GM12878 (cell line): ENCODE measurements at regions not wholly inside any gene's neighbourhood (a gene's known extent, or its start where the extent isn't known, plus 50 kb on each side); places are given as distances from the start of the nearest gene placed in this dataset.

Source experiments
- ATAC-seq: fragments of 200-7000 bp; cut with Tn5 transposase; 3 replicates; pipeline ENCODE4 v1.9.1; 2020; ENCODE audit warnings: mild to moderate bottlenecking, moderate library complexity
- BruUV-seq: library from RNA; stranded (reverse); fragments of 400-500 nt; replicated peaks from 2 replicates; lab custom pipeline; 2021; lab: Mats Ljungman, UMichigan
- CTCF ChIA-PET: fragments of 300-600 bp; sonication (Branson Sonifier 250); formaldehyde crosslinking; extraction: SDS; loops from one replicate; lab custom pipeline; 2021; ENCODE audit warnings: inconsistent platforms; lab: Yijun Ruan, JAX
- POLR2A ChIA-PET: fragments of 350-600 bp; formaldehyde crosslinking; extraction: SDS; loops from one replicate; lab custom pipeline; 2021; ENCODE audit warnings: inconsistent platforms; lab: Charles Lee
- RAD21 ChIA-PET: fragments of 300-600 bp; sonication (Branson Sonifier 250); formaldehyde crosslinking; loops from one replicate; lab custom pipeline; 2023; ENCODE audit warnings: antibody characterized with exemption; ENCODE audit not compliant: unreplicated experiment; lab: Charles Lee
- SMC1A ChIA-PET: fragments of 300-600 bp; sonication (Branson Sonifier 250); formaldehyde crosslinking; loops from one replicate; lab custom pipeline; 2023; ENCODE audit not compliant: unreplicated experiment, uncharacterized antibody; lab: Charles Lee
- DNase-seq: peaks from one replicate; pipeline ENCODE4 v3.0.0-alpha.2; 2011; ENCODE audit warnings: low read depth, low spot score
- FAIRE-seq: peaks from 3 replicates; lab custom pipeline; 2011; peaks lifted over from hg19 to GRCh38; lab: Jason Lieb, UNC
- H2AFZ ChIP-seq: 2 replicates; pipeline ENCODE4 v1.6.0; 2011; ENCODE audit warnings: low read depth, low read length, control low read depth; ENCODE audit not compliant: control insufficient read depth
- H3K27ac ChIP-seq: 2 replicates; pipeline ENCODE4 v1.5.1; 2011; ENCODE audit warnings: control low read depth; ENCODE audit not compliant: control insufficient read depth, insufficient read depth
- H3K27me3 ChIP-seq, 2 experiments: replicated peaks in 1 of 2; 2 replicates each; pipeline versions ENCODE4 v1.6.0 to v1.6.1; 2011; ENCODE audit warnings: low read length in 1 of 2; ENCODE audit not compliant: control insufficient read depth in 2 of 2, insufficient read depth in 2 of 2
- H3K36me3 ChIP-seq, 2 experiments: 2 replicates each; pipeline ENCODE4 v1.5.1; 2011; ENCODE audit warnings: low read length in 1 of 2; ENCODE audit not compliant: control insufficient read depth in 2 of 2, insufficient read depth in 2 of 2
- H3K4me1 ChIP-seq: 2 replicates; pipeline ENCODE4 v1.6.1; 2011; ENCODE audit warnings: mild to moderate bottlenecking, low read length, moderate library complexity, mixed read lengths; ENCODE audit not compliant: control insufficient read depth, insufficient read depth
- H3K4me2 ChIP-seq: 2 replicates; pipeline ENCODE4 v1.6.0; 2011; ENCODE audit warnings: control low read depth; ENCODE audit not compliant: control insufficient read depth, insufficient read depth
- H3K4me3 ChIP-seq: fragments of 200-600 bp; sonication (generic); 2 replicates; pipeline ENCODE4 v1.5.1; 2016
- H3K79me2 ChIP-seq: 2 replicates; pipeline ENCODE4 v1.6.0; 2011; ENCODE audit warnings: low read length; ENCODE audit not compliant: control insufficient read depth, insufficient read depth
- H3K9ac ChIP-seq: 2 replicates; pipeline ENCODE4 v1.8.0; 2011; ENCODE audit warnings: low read length, control low read depth, mixed read lengths; ENCODE audit not compliant: control insufficient read depth, insufficient read depth
- H3K9me3 ChIP-seq: replicated peaks from 3 replicates; pipeline ENCODE4 v1.5.1; 2011; ENCODE audit warnings: mild to moderate bottlenecking, low read length; ENCODE audit not compliant: control insufficient read depth, insufficient read depth
- H4K20me1 ChIP-seq: 2 replicates; pipeline ENCODE4 v1.6.0; 2011; ENCODE audit not compliant: control insufficient read depth, insufficient read depth
- BRCA1 ChIP-seq: IDR thresholded peaks from 2 replicates; pipeline ENCODE4 v1.6.1; 2011; ENCODE audit warnings: low read depth, low read length, improper control_type of control experiment
- CBX3 ChIP-seq: fragments of 200-600 bp; sonication (generic); IDR thresholded peaks from 2 replicates; pipeline ENCODE4 v1.6.1; 2016; ENCODE audit warnings: low read depth, borderline replicate concordance
- CTCF ChIP-seq, 3 experiments: IDR thresholded peaks in 2 of 3; conservative IDR thresholded peaks in 1 of 3; 2 replicates each; pipeline ENCODE4 v1.5.1; 2011; ENCODE audit warnings: low read depth in 3 of 3, low read length in 3 of 3, mild to moderate bottlenecking in 3 of 3, control low read depth in 2 of 3, moderate library complexity in 2 of 3, inconsistent platforms in 1 of 3, mixed read lengths in 1 of 3; ENCODE audit not compliant: control insufficient read depth in 2 of 3, insufficient read depth in 1 of 3; ENCODE audit errors: extremely low read depth in 1 of 3
- ESRRA ChIP-seq: IDR thresholded peaks from 2 replicates; pipeline ENCODE4 v1.6.1; 2012; ENCODE audit warnings: mild to moderate bottlenecking, low read length, improper control_type of control experiment
- HDGF ChIP-seq: fragments of 450-650 bp; IDR thresholded peaks from 2 replicates; pipeline ENCODE4 v1.6.1; 2016; ENCODE audit warnings: antibody characterized with exemption
- IKZF1 ChIP-seq: fragments of 450-650 bp; conservative IDR thresholded peaks from 2 replicates; pipeline ENCODE4 v1.6.1; 2017; ENCODE audit warnings: antibody characterized with exemption, mild to moderate bottlenecking
- IKZF2 ChIP-seq, 2 experiments: fragments of 450-650 bp; IDR thresholded peaks; 2 replicates each; pipeline ENCODE4 v1.6.1; 2017; ENCODE audit warnings: mild to moderate bottlenecking in 2 of 2, moderate library complexity in 2 of 2
- MYC ChIP-seq: IDR thresholded peaks from 2 replicates; pipeline ENCODE4 v1.6.1; 2011; ENCODE audit warnings: mild to moderate bottlenecking, low read length, moderate library complexity, inconsistent platforms; ENCODE audit not compliant: insufficient read depth, insufficient replicate concordance, insufficient read length, severe bottlenecking
- POLR2AphosphoS5 ChIP-seq: IDR thresholded peaks from 2 replicates; pipeline ENCODE4 v1.6.1; 2011; ENCODE audit warnings: mild to moderate bottlenecking, low read length, inconsistent platforms
- POU2F2 ChIP-seq: IDR thresholded peaks from 3 replicates; pipeline ENCODE4 v1.6.1; 2011; ENCODE audit warnings: low read depth, mild to moderate bottlenecking, low read length, borderline replicate concordance
- RELB ChIP-seq: fragments of 450-650 bp; IDR thresholded peaks from 2 replicates; pipeline ENCODE4 v1.6.1; 2017; ENCODE audit warnings: low read depth, mild to moderate bottlenecking, moderate library complexity
- SIX5 ChIP-seq: IDR thresholded peaks from 2 replicates; pipeline ENCODE4 v1.6.1; 2011; ENCODE audit warnings: mild to moderate bottlenecking, low read depth, low read length, moderate library complexity; ENCODE audit not compliant: severe bottlenecking
- STAT1 ChIP-seq: fragments of 450-650 bp; conservative IDR thresholded peaks from 2 replicates; pipeline ENCODE4 v1.6.1; 2014; ENCODE audit warnings: antibody characterized with exemption, mild to moderate bottlenecking
- ZNF207 ChIP-seq: fragments of 450-650 bp; IDR thresholded peaks from 2 replicates; pipeline ENCODE4 v1.6.1; 2014; ENCODE audit warnings: antibody characterized with exemption, mild to moderate bottlenecking, borderline replicate concordance
- ZNF384 ChIP-seq: IDR thresholded peaks from 2 replicates; pipeline ENCODE4 v1.6.1; 2012; ENCODE audit warnings: low read depth, mild to moderate bottlenecking, low read length, improper control_type of control experiment, borderline replicate concordance
- ZNF592 ChIP-seq: fragments of 450-650 bp; IDR thresholded peaks from 2 replicates; pipeline ENCODE4 v1.6.1; 2017; ENCODE audit warnings: mild to moderate bottlenecking, moderate library complexity
- ZNF622 ChIP-seq: fragments of 450-650 bp; IDR thresholded peaks from 2 replicates; pipeline ENCODE4 v1.6.1; 2017; ENCODE audit warnings: mild to moderate bottlenecking, inconsistent platforms
- whole genome bisulfite sequencing: methylation state at CpG from one replicate; pipeline ENCODE4 v1.1.6; 2016; ENCODE audit warnings: low lambda C conversion rate; ENCODE audit not compliant: insufficient replicate concordance, insufficient coverage; ENCODE audit errors: missing lambda C conversion rate; 5-methylcytosine and 5-hydroxymethylcytosine counted together
- in situ Hi-C: fragments of 300-500 bp; cut with MboI; formaldehyde crosslinking; loops from 9 replicates; pipeline ENCODE4 v1.14.3; 2018; ENCODE audit warnings: mixed read lengths
- intact Hi-C: fragments of 100-400 bp; cut with micrococcal nuclease; formaldehyde crosslinking; loops from one replicate; pipeline ENCODE4 v1.14.2; 2022; ENCODE audit not compliant: unreplicated experiment

- TF ChIP-seq MYC = no peak
- TF ChIP-seq POLR2AphosphoS5 = no peak
- TF ChIP-seq, all 136 proteins: peak for 0
Measured at GRCh38 chr2:48851161-48851560, 95.6 kb upstream of the LHCGR start (continued).

GRCh38 chr2:48849770-48850169 is 94.2 kb upstream of the LHCGR start:
- BruUV-seq = no TSS peak
- intact Hi-C loops (no loop called here), in situ Hi-C loops (no loop called here)
- no peak for ATAC-seq
- Histone ChIP-seq H3K4me3 (no peak overlapping the region), H2AFZ (no peak overlapping the region), H3K27ac (no peak overlapping the region), H3K4me1 (no peaks in the 10 kb centered on the region), H3K36me3 (no peaks in the 10 kb centered on the region), H3K4me2 (no peak overlapping the region), H4K20me1 (no peaks in the 10 kb centered on the region), H3K9me3 (no peaks in the 10 kb centered on the region), H3K79me2 (no peaks in the 10 kb centered on the region), H3K9ac (no peak overlapping the region), H3K27me3 (peaks cover 0 to under 1% of the 10 kb centered on the region in 2 experiments; a peak in 2 of 4 replicates)
- CTCF ChIA-PET = interaction anchor here (0.7 kb wide), 1 partner anchor 46 kb away, joined by 3 read pairs; no protein-coding TSS in a partner anchor
- POLR2A ChIA-PET = no interaction called here
- RAD21 ChIA-PET = no interaction called here
- no peak for FAIRE-seq
- WGBS = 52% methylated on average over 5 of the region's 5 CpGs
- SMC1A ChIA-PET = no interaction called here
- no peak for DNase-seq
- no peak for TF ChIP-seq ZNF207
- no peak for TF ChIP-seq HDGF
- no peak for TF ChIP-seq ESRRA
- TF ChIP-seq SIX5 = no peak
- no peak for TF ChIP-seq ZNF384
- no peak for TF ChIP-seq CBX3
- TF ChIP-seq BRCA1 = no peak
- TF ChIP-seq CTCF (IDR thresholded peaks at IDR 0.05 in 2 of 3, conservative IDR thresholded peaks at IDR 0.05 in 1 of 3; ENCODE audit: control insufficient read depth in 2 of 3, extremely low read depth in 1 of 3, insufficient read depth in 1 of 3, low read depth in 3 of 3, low read length in 3 of 3) = no peak
- TF ChIP-seq STAT1 = no peak
- no peak for TF ChIP-seq ZNF622
- no peak for TF ChIP-seq ZNF592
- no peak for TF ChIP-seq IKZF1
- no peak for TF ChIP-seq IKZF2 (IDR thresholded peaks at IDR 0.05)
- no peak for TF ChIP-seq POU2F2
- TF ChIP-seq RELB = no peak
